HepG2 (cell line): ENCODE measurements at regions not wholly inside any gene's neighbourhood (a gene's known extent, or its start where the extent isn't known, plus 50 kb on each side); places are given as distances from the start of the nearest gene placed in this dataset.

Experiments
- ARNT2 ChIP-seq: sonication (generic); formaldehyde crosslinking; IDR thresholded peaks from 2 replicates; pipeline ENCODE4 v1.8.0; 2022; ENCODE audit warnings: mild to moderate bottlenecking, low read depth, missing genetic modification reagents, moderate library complexity
- CTCF ChIP-seq: sonication (generic); formaldehyde crosslinking; IDR thresholded peaks from 2 replicates; pipeline ENCODE4 v1.5.0; 2020; ENCODE audit warnings: mild to moderate bottlenecking, missing genetic modification reagents, moderate library complexity
- MAFF ChIP-seq: IDR thresholded peaks from 2 replicates; pipeline ENCODE4 v1.6.1; 2011; ENCODE audit warnings: low read depth, low read length, improper control_type of control experiment
- NR2C2 ChIP-seq: sonication (generic); formaldehyde crosslinking; IDR thresholded peaks from 2 replicates; pipeline ENCODE4 v1.4.0; 2020; ENCODE audit warnings: missing genetic modification reagents, mild to moderate bottlenecking, moderate library complexity, borderline replicate concordance
- ZNF207 ChIP-seq: fragments of 450-650 bp; IDR thresholded peaks from 2 replicates; pipeline ENCODE4 v1.6.1; 2016; ENCODE audit warnings: antibody characterized with exemption, borderline replicate concordance
- ZNF24 ChIP-seq: fragments of 450-650 bp; IDR thresholded peaks from 2 replicates; pipeline ENCODE4 v1.6.1; 2017; ENCODE audit warnings: antibody characterized with exemption, mild to moderate bottlenecking
- ZNF674 ChIP-seq: sonication (generic); formaldehyde crosslinking; IDR thresholded peaks from 2 replicates; pipeline ENCODE4 v1.5.0; 2020; ENCODE audit warnings: low read depth, mild to moderate bottlenecking, missing genetic modification reagents
- TF ChIP-seq, protein P1 (sequence below): sonication (generic); formaldehyde crosslinking; IDR thresholded peaks from 2 replicates; pipeline ENCODE4 v1.4.0; 2020; ENCODE audit warnings: missing genetic modification reagents, borderline replicate concordance
- TF ChIP-seq, protein P2 (sequence below): sonication (generic); formaldehyde crosslinking; IDR thresholded peaks from 2 replicates; pipeline ENCODE4 v1.5.0; 2020; ENCODE audit warnings: mild to moderate bottlenecking, missing genetic modification reagents

- no peak for TF ChIP-seq ARNT2 (CRISPR knock-in tag)
- TF ChIP-seq ZNF207: no peak
- TF ChIP-seq, protein P1, sequence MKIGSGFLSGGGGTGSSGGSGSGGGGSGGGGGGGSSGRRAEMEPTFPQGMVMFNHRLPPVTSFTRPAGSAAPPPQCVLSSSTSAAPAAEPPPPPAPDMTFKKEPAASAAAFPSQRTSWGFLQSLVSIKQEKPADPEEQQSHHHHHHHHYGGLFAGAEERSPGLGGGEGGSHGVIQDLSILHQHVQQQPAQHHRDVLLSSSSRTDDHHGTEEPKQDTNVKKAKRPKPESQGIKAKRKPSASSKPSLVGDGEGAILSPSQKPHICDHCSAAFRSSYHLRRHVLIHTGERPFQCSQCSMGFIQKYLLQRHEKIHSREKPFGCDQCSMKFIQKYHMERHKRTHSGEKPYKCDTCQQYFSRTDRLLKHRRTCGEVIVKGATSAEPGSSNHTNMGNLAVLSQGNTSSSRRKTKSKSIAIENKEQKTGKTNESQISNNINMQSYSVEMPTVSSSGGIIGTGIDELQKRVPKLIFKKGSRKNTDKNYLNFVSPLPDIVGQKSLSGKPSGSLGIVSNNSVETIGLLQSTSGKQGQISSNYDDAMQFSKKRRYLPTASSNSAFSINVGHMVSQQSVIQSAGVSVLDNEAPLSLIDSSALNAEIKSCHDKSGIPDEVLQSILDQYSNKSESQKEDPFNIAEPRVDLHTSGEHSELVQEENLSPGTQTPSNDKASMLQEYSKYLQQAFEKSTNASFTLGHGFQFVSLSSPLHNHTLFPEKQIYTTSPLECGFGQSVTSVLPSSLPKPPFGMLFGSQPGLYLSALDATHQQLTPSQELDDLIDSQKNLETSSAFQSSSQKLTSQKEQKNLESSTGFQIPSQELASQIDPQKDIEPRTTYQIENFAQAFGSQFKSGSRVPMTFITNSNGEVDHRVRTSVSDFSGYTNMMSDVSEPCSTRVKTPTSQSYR (CRISPR knock-in tag): no peak
- TF ChIP-seq, protein P2, sequence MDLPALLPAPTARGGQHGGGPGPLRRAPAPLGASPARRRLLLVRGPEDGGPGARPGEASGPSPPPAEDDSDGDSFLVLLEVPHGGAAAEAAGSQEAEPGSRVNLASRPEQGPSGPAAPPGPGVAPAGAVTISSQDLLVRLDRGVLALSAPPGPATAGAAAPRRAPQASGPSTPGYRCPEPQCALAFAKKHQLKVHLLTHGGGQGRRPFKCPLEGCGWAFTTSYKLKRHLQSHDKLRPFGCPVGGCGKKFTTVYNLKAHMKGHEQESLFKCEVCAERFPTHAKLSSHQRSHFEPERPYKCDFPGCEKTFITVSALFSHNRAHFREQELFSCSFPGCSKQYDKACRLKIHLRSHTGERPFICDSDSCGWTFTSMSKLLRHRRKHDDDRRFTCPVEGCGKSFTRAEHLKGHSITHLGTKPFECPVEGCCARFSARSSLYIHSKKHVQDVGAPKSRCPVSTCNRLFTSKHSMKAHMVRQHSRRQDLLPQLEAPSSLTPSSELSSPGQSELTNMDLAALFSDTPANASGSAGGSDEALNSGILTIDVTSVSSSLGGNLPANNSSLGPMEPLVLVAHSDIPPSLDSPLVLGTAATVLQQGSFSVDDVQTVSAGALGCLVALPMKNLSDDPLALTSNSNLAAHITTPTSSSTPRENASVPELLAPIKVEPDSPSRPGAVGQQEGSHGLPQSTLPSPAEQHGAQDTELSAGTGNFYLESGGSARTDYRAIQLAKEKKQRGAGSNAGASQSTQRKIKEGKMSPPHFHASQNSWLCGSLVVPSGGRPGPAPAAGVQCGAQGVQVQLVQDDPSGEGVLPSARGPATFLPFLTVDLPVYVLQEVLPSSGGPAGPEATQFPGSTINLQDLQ (CRISPR knock-in tag): no peak
- TF ChIP-seq ZNF674 (CRISPR knock-in tag): no peak
- no peak for TF ChIP-seq ZNF24
- TF ChIP-seq NR2C2 (CRISPR knock-in tag): no peak
- TF ChIP-seq MAFF: no peak
- no peak for TF ChIP-seq CTCF
These were observed 401.8 kb upstream of the RPS6KA3 start for GRCh38 chrX:20668550-20668949.
